NCI-H748 treated with DMSO at 0.1 percent for 48 hours (cell line): ENCODE measurements at regions not wholly inside any gene's neighbourhood (a gene's known extent, or its start where the extent isn't known, plus 50 kb on each side); places are given as distances from the start of the nearest gene placed in this dataset.
"Not testable (repeated sequence)": the region's sequence is repeated elsewhere in the genome, so short reads cannot be mapped to it uniquely, and the experiment has no call there.

Source experiments
- DNase-seq: peaks from one replicate; lab custom pipeline; 2025; lab: John Stamatoyannopoulos, UW

GRCh38 chr1:242629396-242629795 lies 104.9 kb upstream of the PLD5 start:
- DNase-seq, result peak; percentile 4

DNA sequence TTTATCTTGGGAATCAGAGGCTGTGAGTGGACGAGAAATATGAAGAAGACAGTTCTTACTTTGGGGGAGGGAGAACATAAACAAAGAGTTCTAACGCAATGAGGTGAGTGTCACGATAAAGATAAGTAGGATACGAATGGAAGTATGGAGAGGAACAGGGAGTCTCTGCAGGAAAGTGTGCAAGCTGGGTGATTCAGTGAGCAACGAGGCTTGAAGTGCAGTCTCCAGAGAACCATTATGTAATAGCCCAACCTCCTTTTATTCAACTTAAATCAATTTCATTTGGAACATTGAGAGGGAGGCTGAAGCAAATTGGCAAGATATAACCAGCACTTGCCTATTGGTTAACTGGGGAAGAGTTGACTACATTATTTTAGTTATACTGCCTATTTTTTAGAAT lies 99.3 kb upstream of the PLD5 start:
- DNase-seq, result no peak

DNA sequence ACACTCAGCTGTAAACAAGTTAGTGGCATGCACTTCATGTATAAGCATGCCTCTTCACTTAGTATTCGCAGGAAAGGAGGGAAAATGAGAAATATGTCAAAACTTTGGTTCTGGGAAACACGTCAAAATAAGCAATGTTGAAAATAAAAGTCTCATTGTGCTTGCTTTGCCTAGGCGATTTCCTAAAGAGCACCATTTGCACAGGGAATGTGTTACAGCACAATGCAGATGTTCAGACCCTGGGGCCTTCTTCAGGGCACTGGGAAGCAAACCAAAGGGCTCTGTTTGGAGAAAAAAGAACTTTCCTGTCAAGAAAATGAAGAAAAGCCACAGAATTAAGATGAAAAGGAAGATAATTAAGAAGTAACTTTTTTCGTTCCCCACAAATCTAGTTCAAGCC lies 98.6 kb upstream of the PLD5 start:
- no peak for DNase-seq

DNA sequence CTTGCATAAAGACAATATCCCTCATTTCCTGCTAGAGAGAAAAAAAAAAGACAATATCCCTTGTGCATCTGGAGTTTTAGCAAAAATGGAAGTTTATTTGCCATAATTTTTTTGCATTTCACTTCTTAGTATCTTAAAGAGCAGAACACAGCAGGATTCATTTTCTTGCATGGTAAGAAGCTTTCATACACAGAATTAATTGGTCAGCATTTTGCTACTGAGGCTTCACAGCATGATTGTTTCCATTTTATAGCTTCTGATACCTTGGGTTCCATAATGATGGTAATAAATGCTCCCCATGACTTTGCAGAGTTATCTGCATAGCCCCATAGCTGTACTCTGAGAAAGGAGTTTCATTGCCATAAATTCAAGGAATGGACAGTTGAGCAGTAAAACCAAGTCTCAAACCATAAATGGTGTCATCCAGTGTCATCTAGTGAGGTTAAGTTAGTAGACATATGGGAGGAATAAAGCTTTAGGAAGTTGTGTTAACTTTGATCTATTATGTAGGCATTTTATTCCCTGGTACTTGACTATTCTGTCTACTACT lies 88.8 kb upstream of the PLD5 start:
- DNase-seq, result no peak

- no peak for DNase-seq
These were observed 85.7 kb upstream of the PLD5 start for GRCh38 chr1:242610209-242610608.

DNA sequence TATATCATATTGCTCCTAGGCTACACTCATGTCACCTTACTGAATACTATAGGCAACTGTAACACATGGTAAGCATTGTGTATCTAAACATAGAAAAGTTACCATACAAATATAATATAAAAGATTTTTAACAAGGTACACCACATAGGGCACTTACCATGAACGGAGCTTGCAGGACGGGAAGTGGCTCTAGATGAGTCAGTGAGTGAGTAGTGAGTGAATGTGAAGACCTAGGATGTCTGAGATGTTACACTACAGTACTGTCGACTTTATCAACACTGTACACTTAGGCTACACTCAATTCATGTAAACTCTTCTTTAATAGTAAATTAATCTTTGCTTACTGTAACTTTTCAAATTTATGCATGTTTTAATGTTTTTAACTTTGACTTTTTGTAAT lies 81.0 kb upstream of the PLD5 start:
- no peak for DNase-seq

DNA sequence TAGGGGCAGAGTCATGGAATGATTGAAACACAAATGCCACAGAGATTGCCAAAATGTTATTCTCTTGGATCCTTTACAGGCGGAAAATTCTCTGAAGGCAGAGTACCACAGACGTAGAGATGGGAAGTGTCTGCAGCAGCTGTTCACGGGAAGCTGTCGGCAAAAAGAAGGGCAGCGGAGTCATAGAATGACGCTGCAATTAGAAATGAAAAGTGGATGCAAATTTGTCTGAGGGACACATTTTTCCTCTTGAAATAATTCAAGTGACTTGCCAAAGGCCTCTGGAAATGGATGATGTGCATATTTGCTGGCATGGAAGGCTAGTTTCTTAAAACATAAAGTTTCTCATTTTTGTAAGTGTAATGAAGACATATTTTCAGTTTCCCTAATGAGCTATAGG lies 77.5 kb upstream of the PLD5 start:
- DNase-seq, result no peak

DNA sequence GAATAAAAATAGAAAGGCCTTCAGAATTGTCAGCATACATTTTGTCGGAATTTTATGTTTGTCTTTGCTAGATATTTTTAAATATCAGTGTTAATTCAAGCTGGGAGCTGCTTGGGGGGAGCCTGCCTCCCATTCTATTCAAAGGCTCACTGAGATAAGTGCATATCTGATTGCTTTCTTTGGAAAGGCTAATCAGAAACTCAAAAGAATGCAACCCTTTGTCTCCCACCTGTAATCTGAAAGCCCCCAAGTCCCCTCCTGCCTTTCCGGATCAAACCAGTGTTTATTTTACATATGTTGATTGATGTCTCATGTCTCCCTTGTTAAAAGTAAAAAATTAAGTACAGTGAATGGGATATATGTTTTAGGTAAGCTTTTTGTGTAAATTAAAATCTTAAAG lies 69.3 kb upstream of the PLD5 start:
- not testable (repeated sequence) for DNase-seq

GRCh38 chr1:242586360-242586680 lies 61.8 kb upstream of the PLD5 start:
- DNase-seq, result no peak

- DNase-seq, result no peak
These were observed 61.3 kb upstream of the PLD5 start for GRCh38 chr1:242585616-242586359.

DNA sequence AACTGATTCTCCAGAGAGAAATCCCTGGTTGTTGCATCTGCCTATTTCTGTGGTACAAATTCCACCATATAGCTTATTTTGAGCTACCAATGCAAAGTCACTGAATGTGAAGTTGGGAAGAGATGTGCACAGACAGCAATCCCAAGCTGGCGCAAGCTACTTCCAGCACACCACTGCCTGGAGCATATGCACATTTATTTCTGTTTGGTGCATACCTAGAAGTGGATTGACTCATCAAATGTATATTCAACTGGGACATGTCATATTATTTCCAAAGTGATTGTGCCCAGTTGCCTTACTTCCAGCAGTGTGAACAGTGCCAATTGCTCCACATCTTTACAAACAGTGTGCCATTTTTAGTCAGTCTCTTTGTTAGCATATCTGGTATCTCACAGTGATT lies 58.2 kb upstream of the PLD5 start:
- DNase-seq, result no peak

- no peak for DNase-seq
These were observed 55.2 kb upstream of the PLD5 start for GRCh38 chr1:242579528-242580235.
